ENCODE measurements at regions not wholly inside any gene's neighbourhood (a gene's known extent, or its start where the extent isn't known, plus 50 kb on each side); places are given as distances from the start of the nearest gene placed in this dataset.

- intact Hi-C loops (cut with DNase I; ENCODE audit: low total_unique reads): no loop called here
- TF ChIP-seq, protein P1, sequence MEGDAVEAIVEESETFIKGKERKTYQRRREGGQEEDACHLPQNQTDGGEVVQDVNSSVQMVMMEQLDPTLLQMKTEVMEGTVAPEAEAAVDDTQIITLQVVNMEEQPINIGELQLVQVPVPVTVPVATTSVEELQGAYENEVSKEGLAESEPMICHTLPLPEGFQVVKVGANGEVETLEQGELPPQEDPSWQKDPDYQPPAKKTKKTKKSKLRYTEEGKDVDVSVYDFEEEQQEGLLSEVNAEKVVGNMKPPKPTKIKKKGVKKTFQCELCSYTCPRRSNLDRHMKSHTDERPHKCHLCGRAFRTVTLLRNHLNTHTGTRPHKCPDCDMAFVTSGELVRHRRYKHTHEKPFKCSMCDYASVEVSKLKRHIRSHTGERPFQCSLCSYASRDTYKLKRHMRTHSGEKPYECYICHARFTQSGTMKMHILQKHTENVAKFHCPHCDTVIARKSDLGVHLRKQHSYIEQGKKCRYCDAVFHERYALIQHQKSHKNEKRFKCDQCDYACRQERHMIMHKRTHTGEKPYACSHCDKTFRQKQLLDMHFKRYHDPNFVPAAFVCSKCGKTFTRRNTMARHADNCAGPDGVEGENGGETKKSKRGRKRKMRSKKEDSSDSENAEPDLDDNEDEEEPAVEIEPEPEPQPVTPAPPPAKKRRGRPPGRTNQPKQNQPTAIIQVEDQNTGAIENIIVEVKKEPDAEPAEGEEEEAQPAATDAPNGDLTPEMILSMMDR (IDR thresholded peaks at IDR 0.05): no peak
- no peak for TF ChIP-seq POLR2A (IDR thresholded peaks at IDR 0.05)
- no peak for DNase-seq (ENCODE audit: low spot score in 2 of 2)
- WGBS, 2 donors: 65 to 87% methylated on average over 3 of the region's 3 CpGs
- H3K4me3 ChIP-seq (ENCODE audit: low read depth, poor library complexity, severe bottlenecking): no peak overlapping the region
These were observed 191.2 kb downstream of the KCNE4 start for GRCh38 chr2:223243233-223243632.

DNA sequence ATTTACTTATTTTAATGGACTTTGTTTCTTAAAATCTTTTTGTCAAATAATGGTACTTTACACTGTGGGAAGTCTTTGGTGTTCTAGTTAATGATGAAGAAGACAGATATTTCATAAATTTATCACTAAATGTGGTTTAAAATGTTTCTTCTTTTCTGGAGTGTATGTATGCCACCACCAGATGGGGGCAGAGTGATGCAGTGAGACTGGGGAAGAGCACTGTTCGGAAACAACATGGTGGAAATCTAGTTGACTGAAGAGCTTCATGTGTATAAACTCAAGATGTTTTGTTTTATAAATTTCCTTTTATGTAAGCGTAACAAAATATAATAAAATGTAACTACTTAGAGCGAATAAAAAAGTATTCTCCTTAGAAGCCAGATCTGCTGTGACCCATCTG is 195.1 kb downstream of the KCNE4 start:
- TF ChIP-seq, protein P1 (IDR thresholded peaks at IDR 0.05): no peak
- TF ChIP-seq POLR2A (IDR thresholded peaks at IDR 0.05): no peak
- H3K4me3 ChIP-seq (ENCODE audit: low read depth, poor library complexity, severe bottlenecking): no peak overlapping the region
- 92 to 93% methylated on average over 3 of the region's 3 CpGs for WGBS, 2 donors
- no peak for DNase-seq (ENCODE audit: low spot score in 2 of 2)
- intact Hi-C loops (cut with DNase I; ENCODE audit: low total_unique reads): no loop called here

DNA sequence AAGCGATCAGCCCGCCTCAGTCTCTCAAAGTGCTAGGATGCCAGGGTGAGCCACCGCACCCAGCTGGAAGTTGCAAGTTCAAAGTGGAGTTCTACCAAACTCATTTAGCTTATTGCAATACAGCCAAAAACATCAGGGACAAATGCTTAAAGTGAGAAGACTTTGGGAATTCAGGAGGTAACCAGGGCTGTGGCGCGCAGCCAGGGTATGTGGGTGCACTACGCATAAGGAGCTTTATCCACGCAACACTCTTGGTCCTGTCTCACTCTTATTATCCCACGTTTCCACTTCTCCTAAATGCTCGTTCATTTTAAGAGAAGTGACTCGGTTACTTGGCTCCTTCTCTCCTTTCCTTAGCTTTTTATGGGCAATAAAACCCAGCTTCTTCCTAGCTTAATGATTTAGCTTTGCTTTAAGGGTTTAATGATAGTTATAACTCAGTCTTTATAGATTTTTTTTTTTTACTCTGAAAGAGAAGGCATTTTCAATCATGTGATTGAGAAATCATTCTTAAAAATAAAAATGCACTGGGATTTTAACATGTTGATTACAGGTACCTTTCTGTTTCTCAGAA is 199.8 kb downstream of the KCNE4 start:
- TF ChIP-seq, protein P1 (IDR thresholded peaks at IDR 0.05): no peak
- TF ChIP-seq POLR2A (IDR thresholded peaks at IDR 0.05): no peak
- 80 to 82% methylated on average over 10 of the region's 10 CpGs for WGBS, 2 donors

DNA sequence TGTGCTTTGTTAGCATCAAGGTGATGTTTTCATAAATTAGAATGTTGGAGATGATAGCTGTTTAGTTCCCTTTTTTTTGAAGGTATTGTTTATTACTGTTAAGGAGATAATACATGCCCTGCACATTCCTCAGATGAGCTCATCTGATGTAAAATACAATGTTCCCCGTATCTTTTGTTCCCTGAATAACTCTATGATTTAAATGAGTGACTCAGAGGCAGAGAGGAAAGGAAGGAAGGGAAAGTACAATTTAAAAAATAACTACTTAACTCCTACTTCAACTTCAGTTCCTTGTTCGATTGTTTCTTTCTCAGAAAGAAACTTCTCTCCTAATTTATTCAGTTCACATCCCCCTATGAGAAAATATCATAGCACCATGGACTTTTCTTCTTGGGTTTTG is 208.7 kb downstream of the KCNE4 start:
- DNase-seq (ENCODE audit: low spot score in 2 of 2): no peak
- intact Hi-C loops (cut with DNase I; ENCODE audit: low total_unique reads): no loop called here
- 44 to 65% methylated on average over 2 of the region's 2 CpGs for WGBS, 2 donors
- TF ChIP-seq, protein P1 (IDR thresholded peaks at IDR 0.05): no peak
- TF ChIP-seq POLR2A (IDR thresholded peaks at IDR 0.05): no peak
- H3K4me3 ChIP-seq (ENCODE audit: low read depth, poor library complexity, severe bottlenecking): no peak overlapping the region

More for the DNA sequence above, 199.8 kb downstream of the KCNE4 start:
- intact Hi-C loops (cut with DNase I; ENCODE audit: low total_unique reads): no loop called here
- DNase-seq (ENCODE audit: low spot score in 2 of 2): no peak
- no peak overlapping the region for H3K4me3 ChIP-seq (ENCODE audit: low read depth, poor library complexity, severe bottlenecking)

GRCh38 chr2:223262946-223263345 is 211.0 kb downstream of the KCNE4 start:
- no peak for DNase-seq (ENCODE audit: low spot score in 2 of 2)
- intact Hi-C loops (cut with DNase I; ENCODE audit: low total_unique reads): no loop called here
- 14 to 27% methylated on average over 6 of the region's 6 CpGs for WGBS, 2 donors
- TF ChIP-seq POLR2A (IDR thresholded peaks at IDR 0.05): no peak
- TF ChIP-seq, protein P1 (IDR thresholded peaks at IDR 0.05): no peak
- H3K4me3 ChIP-seq (ENCODE audit: low read depth, poor library complexity, severe bottlenecking): no peak overlapping the region
